LNCAP (cell line): ENCODE measurements at regions not wholly inside any gene's neighbourhood (a gene's known extent, or its start where the extent isn't known, plus 50 kb on each side); places are given as distances from the start of the nearest gene placed in this dataset.

Experiments used
- CTCF ChIP-seq: fragments of 450-650 bp; IDR thresholded peaks from 2 replicates; pipeline ENCODE4 v1.5.1; 2017; ENCODE audit warnings: mild to moderate bottlenecking

GRCh38 chr1:239856924-239857323 is 234.8 kb upstream of the FMN2 start:
- no peak for TF ChIP-seq CTCF

- no peak for TF ChIP-seq CTCF
Measured at GRCh38 chr1:239858057-239858456, 233.6 kb upstream of the FMN2 start.

GRCh38 chr1:239858529-239858928 is 233.2 kb upstream of the FMN2 start:
- no peak for TF ChIP-seq CTCF

GRCh38 chr1:239861985-239862384 is 229.7 kb upstream of the FMN2 start:
- TF ChIP-seq CTCF = no peak

GRCh38 chr1:239868058-239868832 is 223.4 kb upstream of the FMN2 start:
- TF ChIP-seq CTCF = no peak

- no peak for TF ChIP-seq CTCF
Measured at GRCh38 chr1:239870194-239870593, 221.5 kb upstream of the FMN2 start.

- no peak for TF ChIP-seq CTCF
Measured at GRCh38 chr1:239872626-239873025, 219.1 kb upstream of the FMN2 start.

- TF ChIP-seq CTCF = no peak
Measured at GRCh38 chr1:239874831-239875230, 216.9 kb upstream of the FMN2 start.
